Stimulated activated CD8-positive, alpha-beta memory T cell treated with anti-CD3 and anti-CD28 coated beads, Interleukin-2, amount 100 ng/mL, for 48 hours (primary cell): ENCODE measurements at regions not wholly inside any gene's neighbourhood (a gene's known extent, or its start where the extent isn't known, plus 50 kb on each side); places are given as distances from the start of the nearest gene placed in this dataset.

ENCODE experiments used
- DNase-seq, 2 donors: peaks; one replicate each; pipeline ENCODE4 v3.0.0-alpha.2; 2020; ENCODE audit warnings: low read depth in 2 of 2

- DNase-seq = no peak
Measured at GRCh38 chr5:125134216-125135081, 388.0 kb upstream of the ZNF608 start.

- DNase-seq = no peak
Measured at GRCh38 chr5:125137535-125137934, 391.1 kb upstream of the ZNF608 start.

- DNase-seq = no peak
Measured at GRCh38 chr5:125138266-125138665, 391.8 kb upstream of the ZNF608 start.

- DNase-seq = no peak
Measured at GRCh38 chr5:125139590-125139989, 393.2 kb upstream of the ZNF608 start.

- no peak for DNase-seq
Measured at GRCh38 chr5:125140220-125140619, 393.8 kb upstream of the ZNF608 start.

GRCh38 chr5:125140855-125141254, 394.4 kb upstream of the ZNF608 start:
- DNase-seq = no peak

- no peak for DNase-seq
Measured at GRCh38 chr5:125142458-125142857, 396.0 kb upstream of the ZNF608 start.

GRCh38 chr5:125143011-125143410, 396.6 kb upstream of the ZNF608 start:
- DNase-seq = no peak

GRCh38 chr5:125148076-125148475, 401.6 kb upstream of the ZNF608 start:
- DNase-seq = no peak

GRCh38 chr5:125148706-125149105, 402.3 kb upstream of the ZNF608 start:
- DNase-seq = no peak

GRCh38 chr5:125149110-125149509, 402.7 kb upstream of the ZNF608 start:
- no peak for DNase-seq

- DNase-seq = no peak
Measured at GRCh38 chr5:125149527-125149926, 403.1 kb upstream of the ZNF608 start.

GRCh38 chr5:125150041-125150669, 403.7 kb upstream of the ZNF608 start:
- DNase-seq = no peak

- no peak for DNase-seq
Measured at GRCh38 chr5:125151150-125151900, 404.9 kb upstream of the ZNF608 start.

- no peak for DNase-seq
Measured at GRCh38 chr5:125152044-125152443, 405.6 kb upstream of the ZNF608 start.

GRCh38 chr5:125152461-125153189, 406.2 kb upstream of the ZNF608 start:
- no peak for DNase-seq

GRCh38 chr5:125153231-125153630, 406.8 kb upstream of the ZNF608 start:
- no peak for DNase-seq

GRCh38 chr5:125154301-125155110, 408.1 kb upstream of the ZNF608 start:
- no peak for DNase-seq

GRCh38 chr5:125160787-125161502, 414.5 kb upstream of the ZNF608 start:
- no peak for DNase-seq

GRCh38 chr5:125162714-125163113, 416.3 kb upstream of the ZNF608 start:
- no peak for DNase-seq
